Neural crest cell (in vitro differentiated cells): ENCODE measurements at regions not wholly inside any gene's neighbourhood (a gene's known extent, or its start where the extent isn't known, plus 50 kb on each side); places are given as distances from the start of the nearest gene placed in this dataset.

Experiments used
- DNase-seq: peaks from one replicate; pipeline ENCODE4 v3.0.0; 2021; ENCODE audit warnings: low read depth, mixed read lengths, low spot score
- H3K27ac Mint-ChIP-seq: one replicate; pipeline ENCODE4 v1.8.0; 2021; ENCODE audit warnings: mild to moderate bottlenecking, mixed read lengths; ENCODE audit not compliant: unreplicated experiment
- H3K27me3 Mint-ChIP-seq: 2 replicates; pipeline ENCODE4 v1.8.0; 2021; ENCODE audit warnings: low read depth, mild to moderate bottlenecking, mixed read lengths
- H3K36me3 Mint-ChIP-seq: 2 replicates; pipeline ENCODE4 v1.8.0; 2021; ENCODE audit warnings: low read depth, mild to moderate bottlenecking, mixed read lengths
- H3K4me1 Mint-ChIP-seq: 2 replicates; pipeline ENCODE4 v1.8.0; 2021; ENCODE audit warnings: mixed read lengths
- H3K4me3 Mint-ChIP-seq: one replicate; pipeline ENCODE4 v1.8.0; 2021; ENCODE audit warnings: mild to moderate bottlenecking, mixed read lengths
- H3K9me3 Mint-ChIP-seq: 2 replicates; pipeline ENCODE4 v1.8.0; 2021; ENCODE audit warnings: mixed read lengths
- CTCF ChIP-seq: fragments of 200-600 bp; sonication (generic); conservative IDR thresholded peaks from 2 replicates; pipeline ENCODE4 v1.5.0; 2021; ENCODE audit warnings: antibody characterized with exemption, mild to moderate bottlenecking

GRCh38 chr7:25385506-25386136 lies 157.3 kb upstream of the NPVF start:
- Mint-ChIP-seq H3K27me3 (peaks cover 4% of the 10 kb centered on the region), H3K4me1 (no peaks in the 10 kb centered on the region), H3K27ac (no peak overlapping the region), H3K9me3 (no peaks in the 10 kb centered on the region), H3K4me3 (no peak overlapping the region), H3K36me3 (no peaks in the 10 kb centered on the region)
- DNase-seq, result no peak
- no peak for TF ChIP-seq CTCF

GRCh38 chr7:25386311-25386744 lies 158.0 kb upstream of the NPVF start:
- TF ChIP-seq CTCF, result no peak
- Mint-ChIP-seq H3K36me3 (no peaks in the 10 kb centered on the region), H3K27ac (no peak overlapping the region), H3K9me3 (no peaks in the 10 kb centered on the region), H3K4me3 (no peak overlapping the region), H3K27me3 (peaks cover 4% of the 10 kb centered on the region), H3K4me1 (peaks cover 2% of the 10 kb centered on the region)
- DNase-seq, result no peak

- Mint-ChIP-seq H3K4me1 (peaks cover 20% of the 10 kb centered on the region), H3K27me3 (peaks cover 4% of the 10 kb centered on the region), H3K27ac (no peak overlapping the region), H3K4me3 (no peak overlapping the region), H3K36me3 (no peaks in the 10 kb centered on the region), H3K9me3 (no peaks in the 10 kb centered on the region)
- DNase-seq, result no peak
- no peak for TF ChIP-seq CTCF
These were observed 160.4 kb upstream of the NPVF start for GRCh38 chr7:25388681-25389080.

GRCh38 chr7:25389489-25390106 lies 161.3 kb upstream of the NPVF start:
- Mint-ChIP-seq H3K27ac (no peak overlapping the region), H3K27me3 (peaks cover 4% of the 10 kb centered on the region), H3K9me3 (no peaks in the 10 kb centered on the region), H3K4me1 (peaks cover 20% of the 10 kb centered on the region), H3K36me3 (no peaks in the 10 kb centered on the region), H3K4me3 (no peak overlapping the region)
- DNase-seq, result peak; percentile 21
- peak; percentile 73 for TF ChIP-seq CTCF

- H3K9me3 Mint-ChIP-seq, result no peaks in the 10 kb centered on the region
- peaks cover 4% of the 10 kb centered on the region for H3K27me3 Mint-ChIP-seq
- no peak overlapping the region for H3K27ac Mint-ChIP-seq
- peaks cover 20% of the 10 kb centered on the region for H3K4me1 Mint-ChIP-seq
- H3K36me3 Mint-ChIP-seq, result no peaks in the 10 kb centered on the region
- H3K4me3 Mint-ChIP-seq, result no peak overlapping the region
- no peak for DNase-seq
- peak; percentile 73 for TF ChIP-seq CTCF
These were observed 163.1 kb upstream of the NPVF start for GRCh38 chr7:25391295-25391861.
